ENCODE measurements at regions not wholly inside any gene's neighbourhood (a gene's known extent, or its start where the extent isn't known, plus 50 kb on each side); places are given as distances from the start of the nearest gene placed in this dataset.

DNA sequence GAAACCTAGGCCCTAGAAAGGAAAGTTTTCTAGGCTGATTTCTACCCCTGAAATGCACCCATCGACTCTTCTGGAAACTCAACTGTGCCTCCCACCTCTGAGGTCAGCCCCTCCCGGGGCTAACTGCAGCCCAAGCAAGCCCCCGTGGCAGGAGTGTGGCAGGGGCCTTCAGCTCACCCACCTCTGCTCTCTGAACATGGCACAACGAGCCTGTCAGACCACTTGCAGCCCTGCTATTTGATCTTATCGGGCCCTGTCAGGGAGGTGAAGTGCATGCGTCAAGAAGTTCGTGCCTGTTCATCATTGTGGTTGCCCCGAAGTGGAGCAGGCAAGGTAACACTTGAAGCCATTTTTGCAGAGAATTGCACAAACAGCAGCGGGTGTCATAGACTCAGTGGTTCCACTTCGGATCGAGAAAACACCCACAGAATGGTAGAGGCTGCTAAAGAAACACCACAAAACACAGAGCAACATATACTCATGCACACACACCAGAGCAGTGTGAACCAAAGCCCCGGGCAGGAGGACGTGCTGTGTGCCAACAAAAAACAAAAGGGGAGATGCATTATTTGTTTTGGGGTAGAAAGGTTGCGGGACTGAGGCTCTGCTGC lies 262.7 kb downstream of the ETS1 start:
- no peak overlapping the region for H4K91ac ChIP-seq (ENCODE audit: insufficient read depth, low read depth, low read length)
- H3K9me1 ChIP-seq (ENCODE audit: insufficient read depth, low read length) = no peaks in the 10 kb centered on the region
- no peaks in the 10 kb centered on the region for H4K20me1 ChIP-seq (ENCODE audit: insufficient read depth, low read length)
- no peaks in the 10 kb centered on the region for H3K79me1 ChIP-seq (ENCODE audit: low read depth in 1 of 2, low read length in 2 of 2)
- no peak overlapping the region for H3K56ac ChIP-seq (ENCODE audit: extremely low read depth, insufficient read depth, low read length)
- H2AFZ ChIP-seq (replicated peaks; ENCODE audit: low read length, poor library complexity) = no peak overlapping the region
- no TSS peak for BruUV-seq (replicated peaks)
- H3K27me3 ChIP-seq (ENCODE audit: control insufficient read depth, insufficient read depth, low read length) = no peaks in the 10 kb centered on the region
- dilution Hi-C loops (cut with HindIII; ENCODE audit: low sequenced_read_pairs, unreplicated experiment) (no loop called here), intact Hi-C loops (cut with micrococcal nuclease) (no loop called here), in situ Hi-C loops (cut with MboI; ENCODE audit: low sequenced_read_pairs) (no loop called here)
- ChIA-PET POLR2A (ENCODE audit: unreplicated experiment) (no interaction called here), CTCF (interaction anchor here (1.0 to 1.6 kb wide), 2 partner anchors 9 to 12 kb away, joined by 3 to 6 read pairs; no protein-coding TSS in a partner anchor)
- no peaks in the 10 kb centered on the region for H3K36me3 ChIP-seq (ENCODE audit: control insufficient read depth, insufficient read depth, low read length)
- H3K4ac ChIP-seq (ENCODE audit: low read depth, low read length) = no peak overlapping the region
- H4K8ac ChIP-seq (ENCODE audit: low read depth in 2 of 2, low read length in 2 of 2) = no peak overlapping the region
- no peak overlapping the region for H3K9ac ChIP-seq (ENCODE audit: low read depth, low read length)
- H2BK15ac ChIP-seq (ENCODE audit: low read depth, low read length) = no peak overlapping the region
- no peak overlapping the region for H3K14ac ChIP-seq (replicated peaks; ENCODE audit: low read depth, low read length)
- no peak overlapping the region for H4K5ac ChIP-seq (ENCODE audit: low read depth, low read length)
- 79% methylated on average over 7 of the region's 14 CpGs; no CpG with 5 or more reads in 1 of the 2 experiments for WGBS, 2 experiments (ENCODE audit: extremely low coverage in 2 of 2, insufficient read length in 1 of 2)
- ATAC-seq (ENCODE audit: low read depth) = no peak
- DNase-seq = no peak
- no peak overlapping the region for H3K4me2 ChIP-seq (ENCODE audit: low read depth, low read length)
- no peak overlapping the region for H2AK9ac ChIP-seq (replicated peaks; ENCODE audit: low read depth, low read length, poor library complexity)
- H2AK5ac ChIP-seq (ENCODE audit: low read depth, low read length) = no peak overlapping the region
- H3K23ac ChIP-seq (ENCODE audit: low read depth, low read length) = no peak overlapping the region
- H2BK20ac ChIP-seq (ENCODE audit: low read depth, low read length) = no peak overlapping the region
- no peak overlapping the region for H3K18ac ChIP-seq (ENCODE audit: low read depth, low read length)
- H3K9me3 ChIP-seq (ENCODE audit: control insufficient read depth, insufficient read depth, low read length) = no peaks in the 10 kb centered on the region
- no peak for TF ChIP-seq RFX5 (IDR thresholded peaks at IDR 0.05; ENCODE audit: low read depth, low read length)
- no peak for TF ChIP-seq CEBPB (IDR thresholded peaks at IDR 0.05; ENCODE audit: low read depth, low read length)
- no peak for TF ChIP-seq SMC3 (IDR thresholded peaks at IDR 0.05; ENCODE audit: low read depth, low read length)
- no peak for TF ChIP-seq NFE2L2 (IDR thresholded peaks at IDR 0.05; ENCODE audit: low read depth, low read length)
- TF ChIP-seq FOS (IDR thresholded peaks at IDR 0.05; ENCODE audit: low read depth, low read length) = no peak
- no peak for TF ChIP-seq MAFK (IDR thresholded peaks at IDR 0.05; ENCODE audit: low read depth, low read length)
- TF ChIP-seq CTCF (conservative IDR thresholded peaks at IDR 0.05; ENCODE audit: low read depth, low read length) = no peak
- H2BK5ac ChIP-seq (ENCODE audit: low read depth, low read length, poor library complexity, severe bottlenecking) = no peak overlapping the region
- no peak overlapping the region for H2BK120ac ChIP-seq (ENCODE audit: low read depth, low read length)
- H3K4me3 ChIP-seq (ENCODE audit: insufficient read depth, low read depth, low read length) = no peak overlapping the region
- no peak overlapping the region for H3K27ac ChIP-seq (ENCODE audit: insufficient read depth, low read length)
- no peaks in the 10 kb centered on the region for H3K4me1 ChIP-seq (ENCODE audit: control insufficient read depth, insufficient read depth, low read length)
